ENCODE measurements at regions not wholly inside any gene's neighbourhood (a gene's known extent, or its start where the extent isn't known, plus 50 kb on each side); places are given as distances from the start of the nearest gene placed in this dataset.

- H3K27ac Mint-ChIP-seq, result no peak overlapping the region
- peaks cover 17% of the 10 kb centered on the region for H3K4me1 Mint-ChIP-seq (ENCODE audit: low read depth)
Measured at GRCh38 chr1:78297836-78298235, 192.9 kb upstream of the PTGFR start.

DNA sequence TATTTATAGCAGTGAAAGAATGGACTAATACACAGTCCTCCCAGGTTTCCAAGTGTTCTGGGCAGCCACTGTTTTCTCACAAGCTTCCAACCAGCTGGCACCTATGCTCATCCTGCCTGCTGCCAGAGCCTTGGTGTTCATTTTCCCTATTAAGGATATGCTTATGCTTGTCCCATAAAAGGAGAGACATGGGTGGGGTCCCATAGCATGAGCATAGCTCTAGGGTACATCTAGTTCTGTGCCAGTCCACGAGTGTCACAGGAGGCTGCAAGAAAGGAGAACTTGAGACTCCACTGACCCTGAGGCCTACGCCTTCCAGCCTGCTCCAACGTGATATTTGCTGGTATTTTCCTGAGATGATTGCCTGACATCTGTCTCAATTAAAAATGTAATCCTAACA lies 192.4 kb upstream of the PTGFR start:
- H3K4me3 Mint-ChIP-seq, result no peak overlapping the region
- TF ChIP-seq CTCF (IDR thresholded peaks at IDR 0.05), result no peak
- H3K4me1 Mint-ChIP-seq (ENCODE audit: low read depth), result peaks cover 19% of the 10 kb centered on the region
- H3K27ac Mint-ChIP-seq, result no peak overlapping the region
- no peaks in the 10 kb centered on the region; the same call in 1 of the 2 replicates for H3K27me3 Mint-ChIP-seq (ENCODE audit: insufficient read depth)
- H3K9me3 Mint-ChIP-seq, result peaks cover 4% of the 10 kb centered on the region; the same call in 1 of the 2 replicates
- no peak for DNase-seq
- peaks cover 5% of the 10 kb centered on the region; the same call in 1 of the 2 replicates for H3K36me3 Mint-ChIP-seq (ENCODE audit: low read depth)

More at GRCh38 chr1:78297836-78298235, 192.9 kb upstream of the PTGFR start:
- Mint-ChIP-seq H3K9me3 (peaks cover 4% of the 10 kb centered on the region; the same call in 1 of the 2 replicates), H3K27me3 (ENCODE audit: insufficient read depth) (no peaks in the 10 kb centered on the region; the same call in 1 of the 2 replicates), H3K4me3 (no peak overlapping the region), H3K36me3 (ENCODE audit: low read depth) (peaks cover 5% of the 10 kb centered on the region; the same call in 1 of the 2 replicates)
- no peak for DNase-seq
- no peak for TF ChIP-seq CTCF (IDR thresholded peaks at IDR 0.05)

GRCh38 chr1:78301141-78301540 lies 189.6 kb upstream of the PTGFR start:
- Mint-ChIP-seq H3K9me3 (peaks cover 4% of the 10 kb centered on the region; the same call in 1 of the 2 replicates), H3K4me3 (no peak overlapping the region), H3K4me1 (ENCODE audit: low read depth) (peaks cover 26% of the 10 kb centered on the region), H3K27ac (no peak overlapping the region), H3K27me3 (ENCODE audit: insufficient read depth) (no peaks in the 10 kb centered on the region), H3K36me3 (ENCODE audit: low read depth) (no peaks in the 10 kb centered on the region; the same call in 1 of the 2 replicates)
- no peak for TF ChIP-seq CTCF (IDR thresholded peaks at IDR 0.05)
- DNase-seq, result no peak

- peaks cover 4% of the 10 kb centered on the region; the same call in 1 of the 2 replicates for H3K9me3 Mint-ChIP-seq
- H3K27ac Mint-ChIP-seq, result peak overlapping the region; percentile 74
- TF ChIP-seq CTCF (IDR thresholded peaks at IDR 0.05), result no peak
- H3K4me1 Mint-ChIP-seq (ENCODE audit: low read depth), result peaks cover 26% of the 10 kb centered on the region
- no peaks in the 10 kb centered on the region; the same call in 1 of the 2 replicates for H3K36me3 Mint-ChIP-seq (ENCODE audit: low read depth)
- H3K4me3 Mint-ChIP-seq, result 0 out of 2 replicates have a peak overlapping the region, but pooled peaks have one; percentile 0
- DNase-seq, result peak; percentile 88
- H3K27me3 Mint-ChIP-seq (ENCODE audit: insufficient read depth), result no peaks in the 10 kb centered on the region
Measured at GRCh38 chr1:78303620-78304019, 187.2 kb upstream of the PTGFR start.

GRCh38 chr1:78304341-78304740 lies 186.4 kb upstream of the PTGFR start:
- Mint-ChIP-seq H3K27ac (no peak overlapping the region), H3K9me3 (peaks cover 4% of the 10 kb centered on the region; the same call in 1 of the 2 replicates), H3K4me3 (no peak overlapping the region), H3K4me1 (ENCODE audit: low read depth) (peaks cover 26% of the 10 kb centered on the region), H3K36me3 (ENCODE audit: low read depth) (no peaks in the 10 kb centered on the region; the same call in 1 of the 2 replicates), H3K27me3 (ENCODE audit: insufficient read depth) (no peaks in the 10 kb centered on the region)
- TF ChIP-seq CTCF (IDR thresholded peaks at IDR 0.05), result no peak
- DNase-seq, result no peak
